Kidney tubule cell (primary cell): ENCODE measurements at regions not wholly inside any gene's neighbourhood (a gene's known extent, or its start where the extent isn't known, plus 50 kb on each side); places are given as distances from the start of the nearest gene placed in this dataset.

ENCODE experiments used
- DNase-seq: peaks from one replicate; pipeline ENCODE4 v3.0.0-alpha.2; 2018; ENCODE audit warnings: low spot score

DNA sequence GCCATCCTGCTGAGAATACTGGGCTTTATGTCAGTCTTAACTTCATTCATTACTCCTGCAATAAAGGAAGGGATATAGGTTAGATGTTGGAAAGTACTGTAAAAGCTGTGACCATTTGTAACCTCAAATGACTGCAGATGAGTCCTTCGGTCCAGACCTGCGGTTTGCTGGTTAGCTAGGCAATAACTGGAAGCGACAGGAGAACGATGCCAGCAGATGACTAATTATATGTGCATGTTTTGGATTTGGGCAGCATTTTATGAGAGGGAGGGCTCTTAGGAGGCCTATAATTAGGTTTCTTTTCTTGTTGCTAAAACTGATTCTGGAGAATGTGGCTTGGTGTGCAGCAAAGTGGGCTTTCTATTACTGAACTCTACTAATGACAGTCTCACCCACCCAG is 205.6 kb downstream of the TMEM182 start:
- DNase-seq: peak; percentile 17

- DNase-seq: no peak
Measured at GRCh38 chr2:102968375-102968774, 206.5 kb downstream of the TMEM182 start.

GRCh38 chr2:102971701-102972100 is 209.9 kb downstream of the TMEM182 start:
- DNase-seq: no peak

- DNase-seq: peak; percentile 52
Measured at GRCh38 chr2:102975996-102976975, 214.5 kb downstream of the TMEM182 start.

DNA sequence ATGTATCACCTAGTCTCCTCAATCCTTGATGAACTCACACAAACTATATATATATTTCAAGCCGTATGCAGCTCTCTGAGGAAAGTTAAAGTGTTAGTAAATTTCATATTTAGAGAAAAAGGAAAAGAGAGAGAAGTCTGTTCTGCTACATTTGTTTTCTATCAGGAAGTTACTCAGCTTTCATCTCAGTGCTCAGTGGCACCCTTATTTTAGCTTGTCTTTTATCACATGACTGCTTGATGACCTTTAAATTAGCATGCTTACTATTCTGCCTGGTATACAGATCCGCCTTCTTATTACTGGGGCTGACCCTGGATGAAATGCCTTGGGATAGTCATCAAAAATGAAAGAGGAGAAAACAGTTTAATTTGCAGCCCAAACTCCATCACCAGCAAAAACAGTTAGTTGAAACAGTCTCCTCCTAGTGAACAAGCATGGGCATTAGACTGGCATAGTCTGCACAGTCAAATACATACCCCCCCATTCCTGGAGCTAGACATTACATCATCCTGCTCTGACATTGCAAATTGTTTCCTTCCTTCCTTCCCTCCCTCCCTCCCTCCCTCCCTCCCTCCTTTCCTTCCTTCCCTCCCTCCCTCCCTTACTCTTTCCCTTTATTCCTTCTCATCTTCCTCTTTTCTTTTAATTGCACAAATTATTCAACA is 215.7 kb downstream of the TMEM182 start:
- no peak for DNase-seq

GRCh38 chr2:102978091-102978490 is 216.3 kb downstream of the TMEM182 start:
- no peak for DNase-seq

GRCh38 chr2:102979429-102979828 is 217.6 kb downstream of the TMEM182 start:
- DNase-seq: no peak

DNA sequence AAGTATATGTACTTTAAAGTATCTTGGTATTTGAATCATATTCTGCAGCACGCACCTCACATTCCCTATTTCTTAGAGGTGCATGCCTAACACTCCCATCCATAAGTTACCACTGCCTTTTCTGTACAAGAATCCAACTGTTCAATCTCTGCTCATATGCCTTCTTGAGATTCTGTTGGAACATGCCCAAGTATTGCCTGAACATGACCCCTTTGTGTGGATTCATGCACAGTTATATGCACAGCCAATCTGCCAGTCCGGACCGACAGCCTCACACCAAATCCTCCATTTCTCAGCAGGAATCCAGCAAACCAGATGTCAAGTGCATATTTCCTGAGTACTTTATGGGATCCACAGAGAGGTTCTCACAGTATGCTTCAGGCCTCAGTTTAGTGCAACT is 222.0 kb downstream of the TMEM182 start:
- no peak for DNase-seq

- DNase-seq: peak; percentile 5
Measured at GRCh38 chr2:102986826-102987490, 225.1 kb downstream of the TMEM182 start.

GRCh38 chr2:102992607-102993006 is 230.8 kb downstream of the TMEM182 start:
- DNase-seq: no peak

- DNase-seq: no peak
Measured at GRCh38 chr2:102999958-103000357, 238.1 kb downstream of the TMEM182 start.

- DNase-seq: no peak
Measured at GRCh38 chr2:103002954-103003353, 241.1 kb downstream of the TMEM182 start.

GRCh38 chr2:103003750-103004260 is 242.0 kb downstream of the TMEM182 start:
- no peak for DNase-seq

DNA sequence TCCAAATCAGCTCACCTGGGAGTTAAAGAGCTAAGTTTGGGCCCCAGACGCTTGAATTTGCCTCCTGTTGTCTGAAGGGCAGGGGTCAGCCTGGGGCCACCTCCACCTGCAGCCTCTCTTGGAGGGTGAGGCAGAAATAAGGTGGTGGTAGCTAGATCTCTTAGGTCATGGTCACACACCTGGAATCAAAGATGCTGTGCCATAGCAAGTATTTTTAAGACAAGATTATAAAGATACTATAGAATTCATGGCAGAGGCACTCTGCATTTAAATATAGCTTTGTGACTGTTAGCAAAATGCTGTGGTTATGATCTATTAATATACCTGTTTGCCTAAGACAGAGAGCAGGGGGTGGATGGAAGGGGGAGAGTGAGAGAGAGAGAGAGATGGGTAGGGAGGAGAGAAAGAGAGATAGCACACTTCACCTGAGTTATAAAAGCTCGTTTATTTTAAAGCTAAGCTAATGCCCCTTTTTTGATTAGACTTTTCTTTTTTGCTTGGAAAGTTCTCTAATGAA is 242.7 kb downstream of the TMEM182 start:
- no peak for DNase-seq

GRCh38 chr2:103005393-103005792 is 243.6 kb downstream of the TMEM182 start:
- DNase-seq: no peak

- no peak for DNase-seq
Measured at GRCh38 chr2:103007086-103007485, 245.3 kb downstream of the TMEM182 start.

GRCh38 chr2:103008586-103008985 is 246.8 kb downstream of the TMEM182 start:
- DNase-seq: no peak

DNA sequence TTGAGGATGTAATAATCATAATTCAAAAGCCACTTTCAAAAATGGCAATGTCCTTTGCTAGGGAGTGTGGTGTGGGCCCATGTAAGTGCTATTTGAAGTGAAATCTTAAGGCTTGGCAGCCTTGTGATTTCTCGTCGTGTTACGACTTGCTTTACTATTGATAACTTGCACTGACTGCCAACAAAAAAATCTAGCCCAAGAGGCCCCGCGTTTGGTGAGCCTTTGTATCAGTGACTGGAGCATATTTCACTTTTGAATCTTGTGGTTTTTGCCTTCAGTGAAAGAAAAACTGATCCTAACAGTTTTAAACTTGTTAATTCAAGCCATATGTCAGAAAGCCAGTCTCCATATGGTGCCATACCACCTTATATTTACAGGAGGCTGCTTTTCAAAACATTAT is 248.0 kb downstream of the TMEM182 start:
- no peak for DNase-seq

- no peak for DNase-seq
Measured at GRCh38 chr2:103010306-103010705, 248.5 kb downstream of the TMEM182 start.

DNA sequence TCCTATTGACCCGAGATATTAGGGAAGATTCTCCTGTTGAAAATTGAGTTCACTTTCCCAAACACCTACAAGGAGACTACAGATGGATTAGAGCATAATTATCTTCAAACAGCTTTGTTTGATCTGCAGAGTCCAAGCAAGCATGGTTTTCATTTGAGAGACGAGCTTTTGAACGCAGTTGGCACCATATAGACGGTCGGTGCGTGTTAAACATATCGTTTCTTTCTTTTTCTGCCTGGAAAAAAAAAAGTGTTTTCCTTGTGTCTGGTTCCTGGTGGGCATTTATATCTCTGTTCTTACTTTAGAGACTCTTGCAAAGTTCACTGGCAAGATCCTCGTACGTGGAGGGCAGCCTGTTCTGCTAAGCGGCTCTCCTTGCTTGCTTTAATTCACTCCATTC is 248.9 kb downstream of the TMEM182 start:
- no peak for DNase-seq

DNA sequence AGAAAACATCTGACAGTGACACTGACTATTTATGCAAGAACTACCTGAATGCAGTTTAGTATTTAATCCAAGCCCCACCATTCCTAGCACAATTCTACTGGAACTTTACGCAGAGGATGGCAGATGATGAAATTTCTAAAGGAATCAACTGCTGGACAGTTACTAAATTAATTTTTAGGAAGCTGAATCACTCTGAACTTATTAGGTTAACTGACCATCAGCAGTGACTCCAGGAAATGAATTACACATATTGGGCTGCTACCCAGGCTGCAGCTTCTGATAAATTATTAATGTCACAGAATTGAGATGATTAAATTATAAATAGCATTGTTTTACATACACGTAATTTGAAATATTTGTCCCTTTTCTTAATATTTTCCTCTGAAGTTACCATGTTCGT is 250.8 kb downstream of the TMEM182 start:
- no peak for DNase-seq

DNA sequence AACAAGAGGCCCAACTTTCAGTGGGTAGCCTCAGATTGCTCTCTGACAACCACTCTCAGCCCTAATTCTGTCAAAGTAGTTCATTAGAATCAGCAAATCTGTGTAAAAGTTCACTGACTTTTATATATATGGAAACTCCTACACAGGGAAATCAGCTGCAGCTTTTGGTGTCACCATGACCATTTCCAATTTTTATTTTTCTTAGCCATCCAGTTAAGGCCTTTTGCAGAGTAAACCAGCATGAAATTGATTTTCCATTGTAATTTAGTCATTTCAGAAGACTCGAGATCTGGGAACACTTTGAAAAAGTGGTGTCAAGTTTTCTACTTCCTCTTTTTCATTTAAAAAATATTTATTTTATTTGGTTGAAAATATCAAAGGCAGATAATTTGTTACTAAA is 263.2 kb downstream of the TMEM182 start:
- DNase-seq: no peak
